ENCODE measurements at regions not wholly inside any gene's neighbourhood (a gene's known extent, or its start where the extent isn't known, plus 50 kb on each side); places are given as distances from the start of the nearest gene placed in this dataset.
"Not testable (repeated sequence)": the region's sequence is repeated elsewhere in the genome, so short reads cannot be mapped to it uniquely, and the experiment has no call there.

DNA sequence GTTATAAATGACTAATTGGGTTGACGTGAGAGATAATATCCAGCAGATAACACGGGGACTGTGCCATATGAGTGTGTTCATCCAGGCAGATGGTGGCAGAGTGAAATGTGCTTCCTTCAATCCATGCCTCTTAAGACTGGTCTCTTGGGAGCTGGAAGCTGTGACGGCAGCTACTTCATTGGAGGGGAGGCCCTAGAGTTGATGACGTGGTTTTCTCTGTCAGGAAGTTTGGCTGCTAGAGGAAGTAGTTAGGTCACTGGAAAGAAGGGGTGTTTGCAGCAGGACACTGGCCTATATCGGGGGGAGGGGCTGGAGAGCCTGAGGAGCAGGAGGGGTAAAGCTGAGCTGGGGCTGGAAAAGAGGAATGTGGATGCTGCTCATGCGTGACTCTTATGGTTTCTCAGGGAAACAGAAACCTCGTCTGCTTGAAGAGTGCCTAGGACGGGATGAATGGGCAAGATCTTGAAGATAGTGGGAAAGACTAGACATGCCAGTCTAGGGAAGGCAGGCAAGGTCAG is 3051.6 kb downstream of the RPIA start:
- DNase-seq (ENCODE audit: low read depth) = not testable (repeated sequence)

DNA sequence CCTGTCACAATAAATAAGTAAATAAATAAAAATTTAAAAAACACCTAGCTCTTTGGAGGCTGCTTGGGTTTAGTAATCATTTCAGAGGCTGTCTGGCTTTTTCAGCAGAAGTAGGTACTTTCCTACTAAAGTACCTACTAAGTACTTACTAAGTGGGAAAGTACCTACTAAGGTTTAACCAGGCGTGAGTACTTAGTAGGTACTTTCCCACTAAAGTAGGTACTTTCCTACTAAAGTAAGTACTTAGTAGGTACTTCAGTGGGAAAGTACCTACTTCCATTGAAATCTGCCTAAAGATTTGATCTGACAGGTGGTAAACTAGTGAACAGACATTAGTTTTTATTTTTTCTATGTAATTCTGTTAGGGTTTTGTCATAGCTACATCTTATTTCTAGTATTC is 3052.4 kb downstream of the RPIA start:
- not testable (repeated sequence) for DNase-seq (ENCODE audit: low read depth)

DNA sequence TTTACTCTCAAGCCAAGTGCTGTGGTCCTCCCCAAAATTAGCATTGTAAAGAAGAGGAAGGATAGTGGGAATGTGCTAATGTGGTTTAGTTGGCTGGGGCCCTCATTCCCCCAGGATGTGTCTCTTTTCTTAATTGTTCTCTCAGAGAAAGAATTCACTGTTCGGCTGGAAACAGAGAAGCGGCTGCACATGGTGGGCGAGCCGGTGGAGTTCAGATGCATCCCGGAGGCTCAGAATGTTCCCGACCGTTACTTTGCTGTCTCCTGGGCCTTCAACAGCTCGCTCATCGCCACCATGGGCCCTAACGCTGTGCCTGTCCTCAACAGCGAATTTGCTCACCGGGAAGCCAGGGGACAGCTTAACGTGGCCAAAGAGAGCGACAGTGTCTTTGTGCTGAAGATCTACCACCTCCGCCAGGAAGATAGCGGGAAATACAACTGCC is 3053.2 kb downstream of the RPIA start:
- DNase-seq (ENCODE audit: low read depth) = not testable (repeated sequence)

DNA sequence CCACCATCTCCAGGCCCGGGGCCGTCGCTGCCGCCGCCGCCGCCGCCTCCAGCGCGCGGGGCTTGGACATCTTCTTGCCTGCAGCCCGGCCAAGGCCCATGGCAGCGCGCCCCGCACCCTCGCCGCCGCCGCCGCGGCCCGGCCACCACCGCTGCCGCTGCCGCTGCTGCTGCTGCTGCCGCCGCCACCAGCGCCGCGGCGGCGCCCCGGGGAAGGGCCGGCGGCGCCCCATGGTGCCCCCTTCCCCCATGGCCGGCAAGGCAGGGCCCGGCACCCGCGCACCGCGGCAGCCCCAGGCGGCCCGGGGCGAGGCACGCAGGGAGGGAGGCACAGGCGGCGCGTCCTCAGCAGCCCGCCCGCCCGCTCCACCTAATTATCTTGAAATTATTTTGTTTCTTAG is 3057.4 kb downstream of the RPIA start:
- DNase-seq (ENCODE audit: low read depth) = no peak

DNA sequence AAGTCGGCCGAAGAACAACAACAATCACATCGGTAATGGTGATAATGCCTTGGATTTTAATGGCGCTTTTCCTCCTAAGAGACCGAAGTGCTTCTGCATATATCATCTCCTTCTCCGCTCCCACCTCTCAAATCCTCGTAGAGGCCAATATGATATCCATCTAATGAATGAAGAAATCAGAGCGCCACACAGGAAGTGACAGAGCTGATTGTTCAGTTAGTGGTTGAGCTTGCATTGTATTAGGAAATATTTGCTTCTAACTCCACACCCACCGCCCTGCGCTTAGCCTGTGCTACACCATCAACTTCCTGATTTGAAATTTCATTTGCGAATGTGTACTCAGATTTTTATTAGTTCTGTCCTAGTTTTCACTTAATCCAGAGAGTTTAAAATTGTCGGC is 3058.2 kb downstream of the RPIA start:
- not testable (repeated sequence) for DNase-seq (ENCODE audit: low read depth)

DNA sequence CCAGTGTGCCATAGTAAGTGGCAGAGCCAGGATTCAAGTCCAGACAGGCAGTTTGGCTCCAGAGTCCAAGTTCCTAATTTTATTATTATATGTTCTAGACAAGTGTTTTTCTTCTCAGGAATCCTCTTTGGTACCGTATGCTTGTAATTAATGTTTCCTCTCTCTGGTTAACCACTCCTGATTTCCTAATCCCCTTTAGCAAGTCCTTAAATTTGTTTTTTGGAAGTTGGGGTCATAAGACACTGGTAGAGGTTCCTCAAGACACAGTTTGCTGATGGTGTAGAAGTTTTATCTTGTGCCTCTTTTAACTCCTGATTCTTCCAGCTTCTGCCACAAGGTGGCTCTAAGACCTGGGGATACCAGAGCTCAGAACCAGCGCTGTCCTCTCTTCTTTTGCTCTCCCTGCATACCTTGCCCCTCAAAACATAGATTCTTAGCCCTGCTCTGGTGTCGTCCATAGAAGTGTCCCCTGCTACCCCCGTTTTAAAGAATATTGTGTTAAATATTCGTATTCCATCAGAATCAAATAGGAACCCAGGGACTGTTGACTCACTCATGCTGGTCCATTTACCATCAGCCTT is 3068.0 kb downstream of the RPIA start:
- DNase-seq (ENCODE audit: low read depth) = not testable (repeated sequence)

DNA sequence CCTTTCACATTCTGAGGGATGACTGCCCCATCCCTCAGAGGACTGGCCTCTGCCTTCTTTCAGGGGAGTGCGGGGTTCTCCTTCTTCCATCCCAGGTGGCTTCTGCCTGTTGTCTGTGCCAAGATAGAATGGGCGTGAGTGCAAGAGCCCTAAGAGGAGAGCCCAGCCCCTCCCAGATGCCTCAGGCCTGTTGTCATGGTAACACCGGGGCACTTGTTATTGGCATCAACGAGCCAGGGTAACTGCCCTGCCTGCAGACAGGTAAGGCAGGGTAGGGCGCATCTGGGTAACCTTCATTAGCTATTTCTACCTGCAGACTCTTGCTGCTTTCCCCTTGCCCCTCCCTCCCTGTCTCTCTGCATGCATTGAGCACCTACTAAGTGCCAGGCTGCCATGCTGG is 3069.2 kb downstream of the RPIA start:
- not testable (repeated sequence) for DNase-seq (ENCODE audit: low read depth)

DNA sequence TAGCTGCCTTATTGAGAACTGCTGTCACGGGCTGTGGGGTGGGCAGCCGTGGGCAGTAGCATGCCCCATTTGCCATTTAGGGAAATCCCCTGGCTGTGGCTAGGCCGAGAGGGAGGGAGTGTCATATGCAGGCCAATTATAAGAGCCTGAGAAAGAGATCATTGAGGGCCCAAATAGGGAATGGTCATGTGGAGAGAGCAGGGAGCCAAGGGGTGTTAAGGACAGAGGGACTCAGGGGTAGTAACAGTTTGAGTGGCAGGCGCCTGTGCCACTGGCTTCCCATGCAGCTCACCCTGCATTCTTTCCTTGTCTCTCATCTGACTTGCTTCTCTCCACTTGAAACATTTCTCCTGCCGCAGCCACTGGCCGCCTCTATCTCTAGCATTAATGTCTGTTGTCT is 3070.8 kb downstream of the RPIA start:
- not testable (repeated sequence) for DNase-seq (ENCODE audit: low read depth)

DNA sequence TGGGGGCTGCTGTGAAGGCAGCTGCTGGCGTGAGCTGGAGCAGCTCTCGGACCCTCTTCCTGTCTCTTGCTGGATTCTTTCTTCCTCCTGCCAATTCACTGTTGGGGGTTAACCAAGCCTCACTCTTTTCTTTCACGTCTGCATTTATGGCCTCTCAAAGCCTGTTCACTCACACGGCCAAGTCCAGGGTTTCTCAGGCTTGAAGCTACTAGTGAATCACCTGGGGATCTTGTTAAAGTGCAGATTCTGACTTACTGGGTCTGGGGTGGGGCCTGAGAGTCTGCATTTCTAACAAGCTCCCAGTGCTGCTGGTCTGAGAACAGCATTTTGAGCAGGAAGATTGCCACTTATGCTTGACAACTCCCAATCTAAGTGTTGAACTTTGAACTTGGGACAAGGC is 3072.2 kb downstream of the RPIA start:
- not testable (repeated sequence) for DNase-seq (ENCODE audit: low read depth)

DNA sequence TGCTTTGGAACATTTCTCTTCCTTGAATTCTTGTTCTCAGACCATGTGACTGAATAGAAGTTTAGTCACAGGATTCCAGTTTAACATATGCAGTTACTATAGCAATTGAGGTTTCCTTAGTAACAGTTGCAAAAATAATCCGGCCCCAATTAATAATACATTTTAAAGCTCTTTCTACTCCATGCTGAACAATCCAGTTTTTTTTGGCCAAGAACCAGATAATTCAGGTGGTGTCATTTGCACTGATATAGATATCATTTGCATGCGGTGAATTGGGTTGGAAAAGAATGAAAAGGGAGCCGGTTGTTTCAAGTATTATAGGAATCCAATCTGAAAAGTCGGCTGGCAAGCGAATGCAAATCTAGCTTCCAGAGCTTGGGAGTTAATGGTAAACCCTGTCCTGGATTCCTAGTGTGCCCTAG is 3073.1 kb downstream of the RPIA start:
- DNase-seq (ENCODE audit: low read depth) = peak; percentile 45

DNA sequence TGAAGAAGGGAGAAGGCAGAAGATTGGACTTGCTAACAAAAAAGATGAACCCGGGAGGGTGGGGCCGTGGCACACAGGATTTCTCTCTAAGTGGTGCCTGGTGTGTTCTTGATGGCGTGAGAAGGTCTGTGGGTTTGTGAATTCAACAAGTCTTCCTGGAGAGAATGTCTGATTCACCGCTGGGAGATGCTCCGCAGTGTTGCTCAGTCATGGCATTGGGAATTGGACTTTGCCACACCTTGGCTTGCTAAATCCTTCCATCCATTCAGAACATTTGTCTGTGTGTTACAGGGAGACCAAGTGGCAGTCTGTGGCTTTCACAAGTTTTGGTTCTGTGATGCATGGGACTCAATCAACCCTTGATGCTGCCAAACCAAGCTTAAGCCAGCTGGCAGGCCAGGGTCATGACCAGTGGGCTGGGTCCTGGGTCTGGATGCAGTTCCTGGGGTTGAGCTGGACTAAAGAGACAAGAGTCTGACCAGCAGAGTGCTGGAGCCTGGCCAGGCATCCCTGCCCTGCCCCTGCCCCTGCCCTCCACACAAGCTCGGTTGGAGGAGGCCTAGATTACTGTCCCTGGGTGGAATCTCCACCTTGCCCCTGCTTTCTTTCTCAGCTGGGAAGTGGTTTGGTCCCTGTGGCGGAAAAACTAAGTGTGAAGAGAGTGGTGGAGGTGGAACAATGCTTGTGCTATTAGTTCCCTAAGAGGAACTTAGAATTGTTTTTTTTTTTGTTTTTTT is 3073.7 kb downstream of the RPIA start:
- DNase-seq (ENCODE audit: low read depth) = not testable (repeated sequence)

DNA sequence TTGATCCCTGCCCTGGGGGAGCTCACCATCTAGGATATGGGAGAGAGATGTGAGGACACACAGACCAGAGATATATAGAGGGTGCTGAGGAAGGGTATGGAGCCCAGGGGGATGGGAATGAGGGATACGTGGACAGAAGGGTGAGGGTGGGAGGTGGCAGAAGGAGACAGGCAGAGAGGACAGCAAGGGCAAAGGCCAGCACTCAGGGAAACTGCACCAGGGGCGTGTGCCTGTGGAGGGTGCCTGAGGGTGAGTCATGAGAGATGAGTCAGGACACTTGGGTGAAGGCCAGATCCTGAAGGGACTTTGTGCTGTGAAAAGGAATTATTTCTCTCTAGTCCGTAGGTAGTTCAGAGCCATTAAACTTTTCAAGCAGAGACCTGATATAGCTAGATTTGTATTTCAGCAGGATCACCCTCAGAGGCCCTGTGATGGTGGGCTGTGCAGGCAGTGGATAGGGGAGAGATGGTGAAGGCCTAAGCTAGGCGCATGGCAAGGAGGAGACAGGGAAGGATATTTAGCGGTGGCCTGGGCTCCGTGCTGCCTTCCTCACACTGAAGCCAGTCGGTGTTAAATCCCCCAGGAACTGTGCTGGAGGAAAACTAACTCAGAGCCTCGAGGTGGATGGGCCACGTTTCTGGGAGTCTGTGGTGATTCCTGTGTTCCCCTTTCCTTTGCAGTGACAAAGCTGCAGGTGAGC is 3075.0 kb downstream of the RPIA start:
- peak; percentile 91 for DNase-seq (ENCODE audit: low read depth)

DNA sequence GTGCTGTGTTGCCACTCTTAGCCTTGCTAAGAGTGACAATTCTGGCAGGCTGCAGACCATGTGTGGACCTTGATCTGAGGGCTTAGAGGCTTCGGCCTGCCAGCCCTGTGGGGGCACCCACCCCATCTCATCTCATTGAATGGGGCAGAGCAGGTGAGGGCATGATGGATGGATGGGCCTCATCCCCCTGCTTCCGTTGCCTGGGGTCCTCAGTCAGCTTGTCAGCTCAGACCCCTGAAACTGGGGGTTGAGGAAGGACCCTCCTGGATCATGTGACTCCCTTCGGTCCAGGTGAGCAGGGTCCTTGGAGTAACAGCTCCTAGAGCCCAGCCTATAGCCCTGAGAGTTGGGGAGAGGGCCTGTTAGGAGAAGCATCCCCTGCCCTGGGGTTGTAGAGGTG is 3076.8 kb downstream of the RPIA start:
- DNase-seq (ENCODE audit: low read depth) = not testable (repeated sequence)

DNA sequence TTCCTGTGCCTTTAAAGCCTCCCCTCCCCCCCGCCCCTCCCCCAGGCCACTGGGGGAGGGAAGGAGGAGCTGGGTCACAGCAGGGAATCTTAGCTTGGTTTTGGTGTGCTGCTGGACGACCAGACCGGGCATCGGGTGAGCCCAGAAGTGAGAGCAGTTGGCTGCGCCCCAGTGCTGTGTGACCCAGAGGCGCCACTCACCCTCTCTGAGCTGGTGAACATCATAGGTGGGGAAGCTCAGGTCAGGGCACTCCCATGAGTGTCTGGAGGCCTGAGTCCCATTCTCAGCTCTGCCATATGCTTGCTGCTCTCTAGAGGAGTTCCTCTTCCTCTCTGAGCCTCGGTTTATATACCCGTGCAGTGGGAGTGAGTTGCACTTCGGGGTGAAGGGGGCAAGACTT is 3077.5 kb downstream of the RPIA start:
- not testable (repeated sequence) for DNase-seq (ENCODE audit: low read depth)

DNA sequence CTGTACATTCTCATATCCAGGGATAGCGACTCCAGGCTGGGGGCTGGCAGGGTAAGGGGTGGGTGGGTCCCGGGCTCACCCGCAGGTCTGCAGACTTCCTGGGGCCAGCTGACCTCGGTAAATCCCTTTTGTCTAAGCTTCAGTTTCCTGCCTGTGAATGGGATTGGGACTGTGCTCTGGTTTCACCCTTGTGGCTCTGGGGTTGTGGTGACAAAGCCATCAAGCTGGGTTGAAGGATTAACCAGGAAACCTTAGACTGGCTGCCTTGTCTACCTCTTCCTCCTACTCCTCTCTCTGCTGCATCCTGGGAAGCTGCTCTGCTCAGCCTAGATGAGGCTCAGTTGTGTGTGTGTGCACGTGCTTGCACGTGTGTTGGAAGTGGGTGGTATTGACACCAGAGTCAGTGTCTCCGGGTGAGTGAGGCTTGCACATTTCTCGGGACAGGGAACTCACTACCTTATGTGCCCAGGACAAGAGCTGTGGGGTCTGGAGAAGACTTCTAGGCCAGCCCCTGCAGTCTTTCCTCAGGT is 3078.6 kb downstream of the RPIA start:
- not testable (repeated sequence) for DNase-seq (ENCODE audit: low read depth)

DNA sequence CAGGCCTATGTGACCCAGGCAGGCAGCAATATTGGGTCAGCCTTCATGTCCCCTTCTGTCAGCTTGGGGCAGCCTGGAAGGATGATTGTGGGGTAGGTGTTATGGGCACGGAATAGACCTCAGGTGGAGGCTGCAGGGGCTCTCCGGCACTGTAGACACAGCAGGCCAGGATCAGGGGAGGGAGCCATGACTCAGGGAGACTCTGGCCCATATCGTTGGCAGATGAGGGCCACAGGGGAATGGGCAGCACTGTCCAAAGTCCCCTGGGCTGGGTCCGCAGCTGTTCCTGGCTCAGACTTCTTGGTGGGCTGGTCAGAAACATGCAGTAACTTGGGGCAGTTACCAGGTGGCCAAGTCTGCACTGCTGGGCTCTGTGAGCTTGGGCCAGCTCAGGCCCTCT is 3080.1 kb downstream of the RPIA start:
- DNase-seq (ENCODE audit: low read depth) = not testable (repeated sequence)

DNA sequence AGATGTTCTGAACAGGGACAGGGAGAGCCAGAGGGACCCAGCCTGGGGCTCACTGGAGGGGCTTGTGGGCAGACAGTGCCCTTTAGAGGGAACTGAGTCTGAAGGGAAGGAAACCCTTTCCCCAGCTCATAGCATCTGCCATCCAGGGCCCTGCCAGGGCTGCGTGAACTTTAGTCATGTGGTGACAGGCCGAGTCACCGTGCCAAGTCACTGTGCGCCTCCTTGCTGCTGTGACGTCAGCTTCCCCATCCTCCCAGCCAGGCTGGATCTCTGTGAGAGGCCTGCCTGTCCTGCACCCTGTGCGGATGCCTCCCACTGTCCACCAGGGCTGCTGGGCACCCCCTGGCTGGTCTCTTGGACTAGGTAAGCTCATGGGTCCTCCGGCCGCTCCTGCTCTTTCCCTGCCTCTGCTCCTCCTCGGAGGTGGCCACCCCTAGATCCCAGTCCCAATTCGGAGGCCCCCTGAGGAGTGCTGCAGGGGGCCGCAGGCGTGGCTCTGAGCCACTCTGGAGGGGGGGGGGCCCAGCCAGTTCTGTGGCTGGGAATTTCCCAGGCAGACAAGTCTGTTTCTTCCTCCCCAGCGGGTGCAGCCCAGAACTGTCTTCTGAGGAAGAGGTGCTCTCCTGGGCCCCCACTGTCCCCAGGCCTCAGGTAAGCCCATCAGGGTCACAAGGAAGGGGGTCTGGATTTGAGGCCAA is 3080.9 kb downstream of the RPIA start:
- DNase-seq (ENCODE audit: low read depth) = peak; percentile 69

DNA sequence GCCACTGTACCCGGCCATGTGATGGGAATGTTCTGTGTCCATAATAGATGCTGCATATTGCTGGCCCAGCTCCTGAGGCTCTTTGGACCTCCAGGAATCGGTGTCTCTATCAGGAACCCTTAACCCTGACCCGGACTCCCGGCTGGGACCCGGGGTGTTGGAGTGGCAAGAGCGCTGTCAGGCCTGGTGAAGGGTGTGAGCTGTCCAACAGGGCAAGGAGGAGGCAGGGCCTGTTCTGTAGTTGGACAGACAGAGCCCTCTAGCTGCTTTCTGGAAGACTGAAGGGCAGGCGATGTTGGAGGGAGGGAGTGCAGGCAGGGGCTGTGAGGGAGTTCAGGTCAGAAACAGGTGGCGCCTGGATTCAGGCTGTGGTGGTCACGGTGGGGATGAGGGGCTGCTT is 3082.3 kb downstream of the RPIA start:
- not testable (repeated sequence) for DNase-seq (ENCODE audit: low read depth)

DNA sequence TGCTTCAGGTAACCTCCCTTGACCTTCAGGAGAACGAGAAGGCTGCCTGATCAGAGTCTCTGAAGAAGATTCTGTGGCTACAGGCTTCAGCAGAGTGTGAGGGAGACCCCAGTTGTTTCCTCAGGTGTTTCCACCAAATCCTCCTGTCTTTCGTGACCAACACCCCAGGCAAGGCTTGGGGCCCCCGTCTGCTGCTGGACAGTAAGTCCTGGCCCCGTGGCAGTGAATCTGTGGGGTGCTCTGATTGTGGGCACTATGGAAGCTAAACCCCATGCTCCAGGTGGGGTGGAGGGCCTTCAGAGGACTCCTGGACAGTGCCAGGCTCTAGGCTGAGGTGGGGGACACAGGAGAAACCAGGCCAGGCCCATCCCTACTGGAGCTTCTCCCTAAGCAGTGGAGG is 3083.7 kb downstream of the RPIA start:
- not testable (repeated sequence) for DNase-seq (ENCODE audit: low read depth)

DNA sequence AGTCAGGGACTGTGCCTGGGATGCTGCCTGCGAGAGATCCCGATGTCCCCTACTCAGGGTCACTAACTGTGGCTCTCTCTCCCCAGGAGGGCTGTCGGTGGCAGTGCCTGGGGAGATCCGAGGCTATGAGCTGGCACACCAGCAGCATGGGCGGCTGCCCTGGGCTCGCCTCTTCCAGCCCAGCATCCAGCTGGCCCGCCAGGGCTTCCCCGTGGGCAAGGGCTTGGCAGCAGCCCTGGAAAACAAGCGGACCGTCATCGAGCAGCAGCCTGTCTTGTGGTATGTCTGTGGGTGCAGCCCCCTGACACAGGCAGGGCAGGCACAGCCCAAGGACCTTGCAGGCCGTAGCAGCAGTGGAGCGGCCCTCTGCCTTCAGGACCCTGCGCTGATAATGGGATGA is 3088.9 kb downstream of the RPIA start:
- not testable (repeated sequence) for DNase-seq (ENCODE audit: low read depth)

DNA sequence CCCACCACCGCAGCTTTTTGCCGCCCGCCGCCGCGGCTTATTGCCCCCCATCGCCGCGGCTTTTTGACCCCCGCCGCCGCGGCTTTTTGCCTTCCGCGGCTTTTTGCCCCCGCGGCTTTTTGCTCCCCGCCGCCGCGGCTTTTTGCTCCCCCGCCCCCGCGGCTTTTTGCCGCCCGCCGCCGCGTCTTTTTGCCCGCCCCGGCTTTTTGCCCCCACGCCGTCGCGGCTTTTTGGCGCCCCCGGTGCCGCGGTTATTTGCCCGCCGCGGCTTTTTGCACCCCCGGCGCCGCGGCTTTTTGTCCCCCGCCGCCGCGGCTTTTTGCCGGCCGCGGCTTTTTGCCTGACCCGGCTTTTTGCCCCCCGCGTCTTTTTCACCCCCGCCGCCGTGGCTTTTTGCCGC is 3061.8 kb upstream of the TEKT4 start:
- not testable (repeated sequence) for DNase-seq (ENCODE audit: low read depth)
